ENCODE measurements at regions not wholly inside any gene's neighbourhood (a gene's known extent, or its start where the extent isn't known, plus 50 kb on each side); places are given as distances from the start of the nearest gene placed in this dataset.

- H3K14ac ChIP-seq (ENCODE audit: insufficient read depth, low read length), result no peak overlapping the region
- no peaks in the 10 kb centered on the region for H3K4me1 Mint-ChIP-seq
- TF ChIP-seq CTCF (conservative IDR thresholded peaks at IDR 0.05), result no peak
- no peak overlapping the region for H2BK120ac ChIP-seq (ENCODE audit: low read depth, low read length, poor library complexity, severe bottlenecking)
- H3T11ph ChIP-seq (ENCODE audit: low read length), result no peak overlapping the region
- no peak overlapping the region for H2BK5ac ChIP-seq (ENCODE audit: insufficient read length, low read length)
- no peak overlapping the region for H3K27ac ChIP-seq (ENCODE audit: insufficient read length, low read depth, low read length)
- no peak overlapping the region for H3K4ac ChIP-seq (ENCODE audit: low read depth, low read length)
- H3K79me2 ChIP-seq (ENCODE audit: insufficient read depth, low read length), result no peaks in the 10 kb centered on the region
- H3K4me2 ChIP-seq (ENCODE audit: insufficient read depth, insufficient read length, low read length), result no peak overlapping the region
- H3K79me1 ChIP-seq (ENCODE audit: insufficient read depth, low read depth, low read length, poor library complexity, severe bottlenecking), result no peaks in the 10 kb centered on the region
- DNase-seq, result no peak
- no peaks in the 10 kb centered on the region for H3K4me1 ChIP-seq (ENCODE audit: insufficient read depth, low read length)
- H2AK5ac ChIP-seq (ENCODE audit: insufficient read length, low read length), result no peak overlapping the region
- no peaks in the 10 kb centered on the region for H3K9me3 ChIP-seq (ENCODE audit: control insufficient read depth, low read depth, low read length)
- no peak overlapping the region for H3K27ac Mint-ChIP-seq
- no peaks in the 10 kb centered on the region for H4K20me1 ChIP-seq (ENCODE audit: control insufficient read depth, insufficient read depth, insufficient read length)
- H3K27me3 ChIP-seq (ENCODE audit: insufficient read depth, low read length), result no peaks in the 10 kb centered on the region
- H3K9ac ChIP-seq (ENCODE audit: extremely low read depth, insufficient read length, low read length), result no peak overlapping the region
- no peaks in the 10 kb centered on the region for H3K27me3 Mint-ChIP-seq (ENCODE audit: low read depth)
- no peak overlapping the region for H4K5ac ChIP-seq (ENCODE audit: insufficient read length, low read depth, low read length)
- H4K91ac ChIP-seq (ENCODE audit: insufficient read length, low read depth, low read length), result no peak overlapping the region
- H2BK15ac ChIP-seq (ENCODE audit: low read depth, low read length), result no peak overlapping the region
- H2AFZ ChIP-seq (ENCODE audit: low read length), result no peak overlapping the region
- no peak overlapping the region for H3K4me3 Mint-ChIP-seq
- no peak overlapping the region for H3K18ac ChIP-seq (ENCODE audit: insufficient read length, low read depth, low read length)
- H3K56ac ChIP-seq (ENCODE audit: insufficient read length, low read depth, low read length), result no peak overlapping the region
- no peak overlapping the region for H2BK12ac ChIP-seq (ENCODE audit: insufficient read length, low read depth, low read length)
- no peak overlapping the region for H3K23ac ChIP-seq (ENCODE audit: insufficient read length, low read depth, low read length)
- H4K8ac ChIP-seq (replicated peaks; ENCODE audit: insufficient read length, low read depth, low read length), result no peak overlapping the region
- H3K9me3 Mint-ChIP-seq, result no peaks in the 10 kb centered on the region; a peak in 1 of 5 replicates
- no peak overlapping the region for H2BK20ac ChIP-seq (ENCODE audit: low read depth, low read length, poor library complexity, severe bottlenecking)
- no peaks in the 10 kb centered on the region; a peak in 2 of 7 replicates for H3K36me3 Mint-ChIP-seq (ENCODE audit: insufficient read depth in 1 of 3, low read depth in 3 of 3)
- no peaks in the 10 kb centered on the region for H3K23me2 ChIP-seq (ENCODE audit: insufficient read length, low read depth, low read length, poor library complexity, severe bottlenecking)
Measured at GRCh38 chr4:115871596-115871995, 758.2 kb upstream of the NDST4 start.
